ENCODE measurements at regions not wholly inside any gene's neighbourhood (a gene's known extent, or its start where the extent isn't known, plus 50 kb on each side); places are given as distances from the start of the nearest gene placed in this dataset.

DNA sequence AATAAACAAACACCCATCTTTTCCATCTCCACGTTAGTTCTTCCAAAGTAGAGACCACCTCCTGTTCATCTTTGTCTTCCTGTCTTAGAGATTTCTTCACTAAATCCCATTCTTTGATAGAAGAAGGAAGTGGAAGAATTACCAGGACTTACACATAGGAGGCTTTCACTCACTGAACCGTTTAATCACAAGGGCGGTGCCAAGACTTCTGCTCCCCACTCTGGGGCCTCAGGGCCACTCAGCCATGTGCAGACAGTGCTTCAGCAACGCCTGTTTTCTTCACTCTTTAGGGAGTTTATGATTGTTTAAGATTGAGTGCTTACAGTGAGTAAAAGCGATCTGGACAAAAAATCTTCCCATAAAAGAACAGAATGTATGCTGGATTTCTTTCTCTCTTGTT lies 63.9 kb upstream of the SORCS3 start:
- DNase-seq: no peak

DNA sequence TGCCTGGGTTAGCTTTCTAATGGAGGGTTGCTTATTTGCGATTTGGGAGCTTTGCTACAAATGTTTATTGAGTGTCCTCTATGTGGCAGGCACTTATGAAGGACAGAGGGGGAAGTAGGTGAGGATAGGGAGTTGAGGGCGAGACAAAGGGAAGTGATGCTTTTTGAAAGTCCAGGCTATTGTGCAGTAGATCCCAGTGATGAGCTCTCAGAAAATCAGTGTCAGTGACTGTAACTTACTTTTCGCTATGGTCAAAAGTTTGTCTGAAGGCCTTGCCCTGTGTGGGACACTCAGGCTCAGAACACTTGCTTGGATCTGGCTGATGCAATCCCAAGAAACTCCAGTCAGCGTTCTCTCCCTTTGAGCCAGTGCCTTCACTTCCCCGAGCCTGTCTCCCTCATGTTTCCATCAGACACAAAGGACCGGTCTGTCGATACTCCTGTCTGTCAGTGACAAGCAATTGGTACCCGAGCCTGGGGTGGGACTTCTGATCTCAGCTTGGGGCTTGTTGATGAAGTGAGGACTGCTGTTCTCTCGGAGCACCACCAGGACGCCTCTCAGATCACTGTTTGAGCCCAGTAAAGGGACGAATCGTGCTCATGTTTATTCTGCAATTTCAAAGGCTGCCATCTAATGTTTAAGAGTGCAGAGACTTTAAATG lies 63.1 kb upstream of the SORCS3 start:
- no peak for DNase-seq

DNA sequence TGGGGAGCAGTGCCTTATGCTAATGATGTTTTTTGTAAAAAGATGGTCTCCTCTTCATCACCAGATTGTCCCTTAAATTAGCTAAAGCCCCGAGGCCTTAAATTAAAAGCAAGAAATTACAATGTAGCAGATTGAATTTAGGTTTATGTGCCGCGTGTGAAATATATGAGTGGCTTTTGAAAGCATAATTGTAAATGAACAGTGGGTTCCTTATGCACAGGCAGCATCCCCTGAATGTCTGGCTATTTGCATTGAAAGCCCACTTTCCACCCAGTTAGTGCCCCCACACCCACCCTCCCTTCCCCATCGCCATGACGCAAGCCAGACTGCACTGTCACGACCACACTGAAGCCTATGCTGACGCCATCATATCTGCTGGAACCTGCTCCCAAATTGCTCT lies 62.4 kb upstream of the SORCS3 start:
- no peak for DNase-seq

DNA sequence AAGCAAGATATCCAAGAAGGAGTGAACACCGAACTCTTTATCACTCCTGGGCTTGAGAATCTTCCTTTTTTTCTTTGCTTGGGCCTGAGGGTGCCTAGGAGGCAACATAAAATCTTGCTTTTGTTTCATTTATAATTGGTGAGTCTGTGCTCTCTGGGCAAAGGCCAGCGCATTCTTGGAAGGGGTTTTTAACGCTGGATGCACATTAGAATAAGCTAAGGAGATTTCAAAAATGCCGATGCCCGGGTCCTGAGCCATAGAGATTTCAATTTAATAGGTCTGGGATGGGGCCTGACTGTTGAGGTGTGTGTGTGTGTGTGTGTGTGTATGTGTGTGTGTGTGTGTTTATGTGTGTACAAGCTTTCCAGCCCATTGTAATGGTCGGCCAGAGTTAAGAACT lies 62.0 kb upstream of the SORCS3 start:
- DNase-seq: no peak

DNA sequence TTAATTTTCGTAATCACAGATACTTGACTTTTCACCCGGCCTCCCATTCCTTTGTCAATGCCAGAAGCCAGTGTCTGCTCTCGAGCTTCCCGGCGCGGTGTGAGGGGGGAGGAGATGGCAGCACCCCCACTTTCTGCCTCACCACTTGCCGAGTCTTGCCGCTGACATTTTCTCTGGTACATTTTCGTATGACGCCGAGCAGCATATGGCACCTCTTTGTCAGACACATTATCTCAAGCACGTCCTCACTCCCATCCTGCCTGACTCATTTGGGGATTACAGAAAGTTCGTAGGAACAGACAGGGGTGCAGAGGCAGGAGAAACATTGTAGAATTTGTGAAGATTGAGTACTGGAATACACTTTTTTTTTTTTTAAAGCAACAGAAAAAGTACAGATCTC lies 60.8 kb upstream of the SORCS3 start:
- no peak for DNase-seq

DNA sequence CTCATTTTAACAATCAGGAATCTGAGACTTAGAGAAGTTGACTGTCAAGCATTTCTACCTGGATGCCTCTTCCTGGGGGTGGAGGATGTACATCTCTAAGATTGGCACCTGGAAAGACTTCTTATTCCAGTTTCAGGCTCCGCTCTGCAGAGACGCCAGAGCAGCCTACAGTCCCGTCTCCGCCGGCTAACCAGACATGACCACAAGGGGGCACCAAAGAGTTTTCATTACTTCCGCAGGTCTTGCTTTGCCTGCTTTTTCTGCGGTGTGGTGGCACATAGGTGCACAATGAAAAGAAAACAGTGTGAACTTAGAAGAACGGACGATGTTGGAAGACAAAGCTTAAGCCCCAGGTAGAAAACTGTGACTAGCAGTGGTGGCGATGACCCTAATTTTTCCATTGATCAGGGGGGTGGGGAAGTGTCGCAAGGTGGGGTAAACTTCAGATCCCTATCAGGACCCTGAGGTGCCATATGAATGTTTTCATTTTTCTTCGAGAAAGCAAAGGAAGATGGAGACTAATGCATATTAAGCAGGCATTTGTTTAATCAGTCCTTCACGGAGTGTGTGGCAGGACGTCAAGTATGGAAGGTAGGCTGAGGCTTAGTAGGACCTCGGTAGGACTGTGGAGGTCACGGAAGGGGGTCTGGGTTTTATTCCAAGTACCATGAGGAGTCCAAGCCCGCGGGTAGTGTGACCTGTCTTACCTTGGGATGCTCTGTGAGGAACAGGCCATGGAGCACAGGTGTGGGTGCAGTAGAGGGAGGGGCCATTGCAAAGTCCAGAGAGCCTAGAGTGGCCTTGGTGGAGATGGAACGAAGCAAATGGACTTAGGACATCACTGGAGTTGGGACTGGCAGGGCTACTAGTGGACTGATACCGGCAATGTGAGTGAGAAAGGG lies 60.1 kb upstream of the SORCS3 start:
- peak; percentile 82 for DNase-seq

DNA sequence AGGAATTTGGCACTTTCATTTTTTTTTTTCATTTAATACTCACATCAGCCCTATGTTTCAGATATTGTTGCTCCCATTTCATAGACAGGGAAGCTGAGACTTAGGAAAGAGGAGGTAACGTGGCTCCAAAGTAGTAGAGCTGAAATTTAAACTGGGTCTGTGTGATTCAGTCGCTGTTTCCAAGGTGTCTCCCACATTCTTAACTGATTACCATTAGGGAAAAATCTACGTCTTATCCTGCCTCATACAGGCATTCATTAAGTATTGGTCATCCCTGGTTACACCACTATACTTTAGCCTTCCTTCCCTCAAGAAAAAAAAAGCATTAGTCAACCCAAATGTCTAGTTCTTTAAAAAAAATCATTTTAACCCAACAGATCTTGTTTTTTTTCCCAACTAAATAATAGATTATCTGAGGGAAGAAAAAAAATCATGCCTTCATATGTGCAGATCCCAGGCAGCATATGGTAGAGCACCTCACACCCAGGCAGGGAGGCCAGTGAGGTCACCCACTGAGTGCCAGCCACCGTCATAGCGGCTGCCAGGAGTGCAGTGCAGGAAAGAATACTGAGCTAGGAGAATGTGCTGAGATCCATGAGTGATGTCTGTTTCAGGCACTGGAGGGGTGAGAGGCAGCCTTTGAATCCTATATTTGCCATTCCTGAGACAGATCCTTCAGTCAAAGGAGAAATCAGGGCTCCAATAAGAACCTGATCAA lies 59.0 kb upstream of the SORCS3 start:
- DNase-seq: no peak

DNA sequence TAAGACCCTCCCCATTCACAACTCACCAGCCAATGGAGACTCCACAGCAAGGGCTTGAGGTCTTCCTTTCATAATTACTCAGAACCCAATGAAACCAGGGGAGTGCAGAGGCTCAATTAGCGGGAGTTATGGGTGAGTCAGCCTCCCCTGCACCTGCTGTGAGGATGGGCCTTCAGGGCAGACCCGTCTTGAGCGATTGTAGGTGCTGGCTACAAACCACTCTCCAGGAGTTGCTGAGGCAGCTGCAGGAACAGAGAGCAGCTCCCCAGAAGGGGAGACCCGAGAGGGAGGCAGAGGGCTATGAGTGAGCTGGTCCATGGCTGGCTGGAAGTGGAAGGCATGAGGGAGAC lies 58.5 kb upstream of the SORCS3 start:
- DNase-seq: no peak

DNA sequence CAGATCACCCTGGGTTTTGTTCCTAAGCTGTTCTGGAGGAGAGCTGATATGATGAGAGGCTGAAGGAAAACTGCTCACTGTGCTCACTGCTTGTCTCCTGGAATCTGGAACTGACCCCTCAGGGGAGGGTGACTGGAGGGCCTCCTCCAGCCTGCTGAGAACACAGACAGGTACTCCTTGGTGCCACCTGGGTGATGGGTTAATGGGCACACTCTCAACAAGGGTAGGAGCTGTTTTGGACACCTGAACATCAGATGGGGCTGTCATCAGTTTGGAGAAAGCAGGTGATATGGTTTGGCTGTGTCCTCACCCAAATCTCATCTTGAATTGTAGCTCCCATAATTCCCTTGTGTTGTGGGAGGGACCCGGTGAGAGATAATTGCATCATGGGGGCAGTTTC lies 58.1 kb upstream of the SORCS3 start:
- DNase-seq: no peak

DNA sequence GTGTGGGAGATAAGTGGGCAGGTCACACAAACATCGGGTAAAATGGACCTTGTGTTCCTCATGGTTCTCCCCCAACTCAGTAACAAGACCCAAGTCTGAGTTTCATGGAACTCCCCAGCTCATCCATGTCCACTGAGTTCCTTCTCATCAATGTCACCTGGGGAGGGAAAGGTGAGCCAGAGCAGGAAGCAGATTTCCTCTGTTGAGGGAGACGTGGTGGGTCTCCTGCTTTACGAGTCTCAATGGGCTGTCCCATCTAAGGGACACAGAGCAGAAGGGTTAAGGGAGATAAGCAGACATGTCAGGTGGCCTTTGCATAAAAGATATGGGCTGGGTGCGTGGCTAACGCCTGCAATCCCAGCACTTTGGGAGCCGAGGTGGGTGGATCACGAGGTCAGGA lies 56.5 kb upstream of the SORCS3 start:
- no peak for DNase-seq

DNA sequence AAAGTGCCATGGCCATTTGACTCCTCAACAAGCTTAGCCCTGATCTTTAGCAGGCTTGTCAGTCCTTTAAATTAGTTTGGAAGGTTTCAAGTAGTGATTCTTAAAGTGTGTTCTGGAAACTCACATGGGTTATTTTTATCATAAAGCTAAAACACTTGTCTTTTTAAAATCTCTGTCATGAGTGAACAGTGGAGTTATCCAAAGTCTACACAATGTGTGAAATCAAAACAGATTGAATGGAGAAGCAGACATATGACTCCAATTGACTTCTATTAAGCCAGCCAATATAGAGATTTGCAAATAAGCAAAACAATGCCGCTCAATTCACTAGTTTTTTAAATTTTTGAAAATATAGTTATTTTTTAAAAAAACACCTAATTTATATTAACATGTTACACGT lies 53.3 kb upstream of the SORCS3 start:
- no peak for DNase-seq

DNA sequence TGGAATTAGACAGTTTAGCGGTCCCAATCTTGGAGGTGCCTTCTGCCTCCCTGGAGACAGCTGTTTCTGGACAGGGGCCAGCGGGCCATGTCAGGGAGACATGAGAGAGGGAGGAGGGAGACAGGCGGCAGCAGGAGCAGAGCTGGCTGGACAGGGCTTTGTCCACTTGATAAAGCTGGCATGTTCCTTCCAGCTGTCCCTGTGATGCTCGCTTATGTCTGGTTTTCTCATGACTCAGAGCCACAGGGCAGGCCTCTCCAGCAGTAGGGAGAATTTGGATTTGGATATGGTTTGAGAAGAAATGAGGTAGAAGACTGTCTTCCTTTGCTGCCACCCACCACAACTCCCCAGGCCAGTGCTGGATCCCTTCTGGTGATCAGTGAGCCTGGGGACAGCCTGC lies 51.7 kb upstream of the SORCS3 start:
- DNase-seq: no peak

DNA sequence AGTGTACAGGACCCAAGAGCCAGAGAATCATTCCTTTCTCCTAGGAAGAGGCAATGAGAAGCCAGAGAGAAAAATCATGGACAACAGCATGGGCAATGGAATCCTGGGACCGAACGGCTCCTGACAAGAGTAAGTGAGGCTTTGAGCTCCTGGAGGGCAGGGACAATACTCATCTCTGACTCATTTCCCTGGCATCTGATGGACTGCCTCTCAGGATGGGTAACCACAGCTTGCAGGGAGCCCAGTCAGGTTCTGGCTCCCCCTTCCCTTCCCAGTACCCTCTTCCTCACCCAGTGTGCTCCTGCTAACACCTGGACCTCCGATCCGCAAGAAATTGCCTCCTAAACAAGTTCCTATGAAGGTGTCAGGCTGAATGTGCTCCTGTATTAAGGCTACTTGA lies 51.2 kb upstream of the SORCS3 start:
- no peak for DNase-seq
